HG03103 (cell line): ENCODE measurements at regions not wholly inside any gene's neighbourhood (a gene's known extent, or its start where the extent isn't known, plus 50 kb on each side); places are given as distances from the start of the nearest gene placed in this dataset.
"Not testable (repeated sequence)": the region's sequence is repeated elsewhere in the genome, so short reads cannot be mapped to it uniquely, and the experiment has no call there.

Experiments
- ATAC-seq: cut with Tn5 transposase; IDR thresholded peaks from one replicate; pipeline ENCODE4 v1.9.1; 2021; ENCODE audit warnings: low read depth; ENCODE audit not compliant: unreplicated experiment

DNA sequence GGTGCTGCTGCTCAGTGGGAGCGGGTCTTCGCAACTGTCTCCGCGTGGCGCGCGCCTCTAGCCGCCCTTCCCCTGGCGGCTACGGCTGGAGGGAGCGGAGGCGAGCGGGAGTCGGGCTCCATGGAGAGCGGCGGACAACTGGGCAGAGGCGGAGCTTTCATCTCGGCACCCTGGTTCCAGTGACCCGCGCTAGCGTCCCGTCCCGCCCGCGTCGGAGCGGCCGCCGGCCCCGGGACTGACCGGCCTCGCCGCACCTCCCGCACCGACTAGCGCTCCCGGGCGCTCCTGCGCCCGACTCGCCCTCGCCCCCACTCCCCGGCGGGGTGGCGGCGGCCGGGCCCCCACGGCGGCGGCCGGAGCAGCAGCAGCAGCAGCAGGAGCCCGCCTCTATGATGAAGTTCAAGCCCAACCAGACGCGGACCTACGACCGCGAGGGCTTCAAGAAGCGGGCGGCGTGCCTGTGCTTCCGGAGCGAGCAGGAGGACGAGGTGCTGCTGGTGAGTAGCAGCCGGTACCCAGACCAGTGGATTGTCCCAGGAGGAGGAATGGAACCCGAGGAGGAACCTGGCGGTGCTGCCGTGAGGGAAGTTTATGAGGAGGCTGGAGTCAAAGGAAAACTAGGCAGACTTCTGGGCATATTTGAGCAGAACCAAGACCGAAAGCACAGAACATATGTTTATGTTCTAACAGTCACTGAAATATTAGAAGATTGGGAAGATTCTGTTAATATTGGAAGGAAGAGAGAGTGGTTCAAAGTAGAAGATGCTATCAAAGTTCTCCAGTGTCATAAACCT lies 69.2 kb upstream of the NOTCH2NLA start:
- peak; percentile 25 for ATAC-seq

DNA sequence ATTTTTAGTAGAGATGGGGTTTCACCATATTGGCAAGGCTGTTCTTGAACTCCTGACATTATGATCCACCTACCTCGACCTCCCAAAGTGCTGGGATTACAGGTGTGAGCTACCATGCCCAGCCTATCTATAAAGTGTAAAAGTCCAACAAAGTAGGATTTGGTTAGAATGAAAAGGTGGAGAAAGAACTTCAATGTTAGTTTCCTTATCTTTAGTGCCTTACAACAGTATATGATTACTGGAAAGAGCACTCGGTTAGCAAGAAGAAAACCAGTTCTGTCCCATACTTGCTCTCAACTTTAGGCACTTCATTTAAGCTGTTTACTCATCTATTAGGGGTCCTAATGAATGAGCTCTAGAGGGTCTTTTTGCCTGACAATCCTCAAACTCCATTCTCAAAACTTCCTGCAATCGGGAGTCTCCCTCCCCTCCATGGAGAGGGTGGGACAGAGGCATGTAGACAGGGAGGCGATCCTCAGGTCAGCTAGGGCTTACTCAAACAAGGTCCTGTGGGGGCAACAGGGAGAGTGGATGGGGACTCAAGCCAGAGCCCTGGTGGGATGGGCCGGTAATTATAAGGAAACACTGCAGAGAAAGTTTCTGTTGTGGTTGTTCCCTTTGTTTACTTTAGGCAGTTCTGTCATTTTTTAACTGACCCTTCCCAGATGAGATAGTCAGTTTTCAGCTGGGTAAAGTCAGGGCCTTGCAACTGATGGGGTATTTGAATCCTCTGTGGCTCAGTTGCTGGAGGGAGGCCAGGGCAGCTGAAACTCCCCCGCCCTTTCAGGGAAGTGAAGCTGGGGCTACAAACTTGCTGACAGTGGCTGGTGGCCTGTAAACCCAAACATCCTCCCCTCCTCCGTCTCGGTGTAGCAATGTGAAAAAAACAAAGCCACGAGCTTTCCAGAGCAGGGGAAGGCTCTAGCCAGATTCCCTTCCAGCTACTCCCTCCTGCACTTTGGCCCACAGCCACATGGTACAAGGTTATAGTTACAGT lies 64.4 kb upstream of the NOTCH2NLA start:
- not testable (repeated sequence) for ATAC-seq

DNA sequence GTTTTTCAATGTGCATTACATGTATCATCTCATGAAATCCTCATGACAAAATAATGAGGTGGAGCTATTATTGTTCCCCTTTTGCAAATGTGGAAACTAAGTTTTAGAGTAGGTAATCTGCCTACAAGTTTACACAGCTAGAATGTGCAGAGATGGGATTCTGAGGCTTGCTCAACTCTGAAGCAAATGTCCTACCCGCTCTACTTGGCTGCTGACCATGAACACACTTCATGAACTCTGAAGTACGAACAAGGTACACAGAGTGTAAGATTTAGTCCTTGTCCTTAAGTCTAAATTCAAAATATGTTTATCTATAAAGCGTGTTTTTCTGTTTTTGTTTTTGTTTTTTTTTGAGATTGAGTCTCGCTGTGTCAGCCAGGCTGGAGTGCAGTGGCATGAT lies 63.6 kb upstream of the NOTCH2NLA start:
- not testable (repeated sequence) for ATAC-seq

DNA sequence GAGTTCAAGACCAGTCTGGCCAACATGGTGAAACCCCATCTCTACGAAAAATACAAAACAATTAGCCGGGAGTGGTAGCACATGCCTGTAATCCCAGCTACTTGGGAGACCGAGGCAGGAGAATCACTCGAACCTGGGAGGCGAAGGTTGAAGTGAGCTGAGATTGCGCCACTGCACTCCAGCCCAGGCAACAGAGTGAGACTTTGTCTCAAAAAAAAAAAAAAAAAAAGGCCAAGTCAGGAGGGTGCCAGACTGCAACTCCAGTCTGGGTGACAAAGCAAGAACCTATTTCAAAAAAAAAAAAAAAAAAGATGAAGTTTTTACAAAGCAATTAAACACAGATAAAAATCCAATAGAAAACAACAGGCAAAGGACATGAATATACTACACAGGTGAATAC lies 59.1 kb upstream of the NOTCH2NLA start:
- ATAC-seq: not testable (repeated sequence)

DNA sequence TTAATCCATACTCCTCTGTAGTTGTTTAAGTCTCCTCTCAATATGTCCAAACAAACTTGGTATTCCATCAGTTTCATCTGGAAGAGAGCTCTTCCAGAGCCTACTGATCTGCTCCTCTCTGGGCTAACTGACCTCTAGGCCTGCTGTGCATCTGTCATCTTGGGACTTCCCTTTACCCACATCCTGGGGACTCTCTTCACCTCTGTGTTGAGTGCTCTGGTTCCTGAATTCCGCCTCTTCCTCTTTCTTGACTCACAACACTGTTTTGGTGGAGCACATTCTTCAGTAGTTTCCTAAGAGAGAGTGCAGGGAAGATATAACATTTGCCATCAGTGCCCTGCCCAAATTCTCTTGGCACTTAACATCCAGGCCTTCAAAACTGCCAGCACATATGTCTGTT lies 55.9 kb upstream of the NOTCH2NLA start:
- ATAC-seq: not testable (repeated sequence)

DNA sequence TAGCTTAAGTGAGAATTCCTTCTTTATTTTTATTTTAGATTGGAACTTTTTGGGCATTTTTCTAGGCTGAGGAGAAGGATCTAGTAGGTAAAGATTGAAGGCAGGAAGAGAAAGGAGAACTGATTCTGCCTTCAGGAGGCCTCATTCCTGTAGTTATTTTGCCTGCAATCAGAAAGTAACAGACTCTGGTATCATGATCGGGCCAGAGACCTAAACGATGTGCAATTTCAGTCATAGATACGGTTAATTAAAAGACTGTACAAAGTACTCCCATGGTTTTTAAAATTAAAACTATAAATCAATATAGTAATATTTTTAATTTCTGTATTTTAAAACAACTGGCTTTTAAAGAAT lies 54.7 kb upstream of the NOTCH2NLA start:
- not testable (repeated sequence) for ATAC-seq

DNA sequence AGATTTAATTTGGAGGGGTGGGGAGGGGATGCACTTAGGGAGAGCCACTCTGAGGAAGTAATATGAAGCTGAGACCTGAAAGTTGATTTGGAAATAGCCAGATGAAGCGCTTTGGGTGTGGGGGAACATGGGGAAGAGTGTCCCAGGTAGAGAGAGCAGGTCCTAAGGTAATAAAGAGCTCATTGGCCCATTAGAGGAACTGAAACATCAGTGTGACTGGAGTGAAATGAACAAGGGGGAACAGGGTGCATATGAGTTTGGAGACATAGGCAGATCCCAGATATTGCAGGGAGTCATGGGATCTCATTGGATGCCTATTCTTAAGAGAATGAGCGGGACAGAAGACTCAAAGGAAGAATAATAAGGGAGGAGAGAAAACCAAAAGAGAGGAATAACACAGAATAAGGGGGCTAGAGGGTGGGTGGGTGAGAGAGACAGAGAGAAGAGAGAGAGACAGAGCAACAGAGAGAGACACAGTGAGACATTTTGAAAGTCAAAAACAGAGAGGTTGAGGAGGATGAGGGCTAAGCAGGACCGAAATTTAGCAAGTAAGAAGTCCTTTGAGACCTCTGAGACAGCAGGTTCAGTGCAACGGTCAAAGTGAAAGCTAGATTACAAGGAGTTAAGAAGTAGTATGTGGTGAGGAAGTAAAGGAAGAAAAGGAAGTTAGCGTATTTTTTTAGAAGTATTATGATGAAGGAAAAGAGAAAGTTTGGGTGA lies 54.1 kb upstream of the NOTCH2NLA start:
- peak; percentile 62 for ATAC-seq

DNA sequence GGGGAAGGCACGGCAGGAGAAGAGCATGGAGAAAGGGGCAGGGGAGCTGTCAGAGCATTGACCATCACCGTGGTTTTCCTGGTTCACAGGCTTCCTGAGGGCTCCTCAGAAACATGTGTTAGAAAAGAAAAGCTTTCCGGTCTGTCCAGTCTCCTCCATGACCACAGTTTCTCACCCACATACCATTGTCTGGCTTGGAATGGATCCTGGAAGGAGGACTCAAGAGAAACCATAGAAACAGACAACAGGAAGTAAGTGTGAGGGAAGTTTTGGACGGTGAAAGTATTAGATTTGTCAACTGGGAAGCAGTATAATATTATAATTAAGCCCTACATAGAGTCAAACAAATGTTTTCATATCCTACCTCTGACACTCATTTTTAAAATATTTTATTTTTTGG lies 52.7 kb upstream of the NOTCH2NLA start:
- not testable (repeated sequence) for ATAC-seq

DNA sequence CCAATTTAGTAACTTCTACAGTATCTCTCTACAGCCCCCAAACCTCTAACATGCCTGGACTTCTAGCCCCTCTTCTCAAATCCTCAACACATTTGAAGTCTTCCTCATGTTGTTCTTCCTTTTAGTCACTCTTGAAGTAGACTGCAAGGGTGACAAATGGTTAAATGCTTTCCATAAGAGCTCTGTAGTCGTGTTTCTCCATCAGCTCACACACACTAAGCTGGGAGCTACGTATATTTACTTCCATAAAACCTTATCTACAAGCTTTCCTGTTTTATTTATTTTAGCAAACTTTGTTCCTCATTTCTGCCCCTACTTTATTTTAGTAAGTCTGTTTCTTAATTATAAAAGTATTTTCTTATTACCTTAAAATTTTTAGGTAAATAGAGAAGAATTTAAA lies 49.9 kb upstream of the NOTCH2NLA start:
- ATAC-seq: not testable (repeated sequence)
